ENCODE measurements at regions not wholly inside any gene's neighbourhood (a gene's known extent, or its start where the extent isn't known, plus 50 kb on each side); places are given as distances from the start of the nearest gene placed in this dataset.
"Not testable (repeated sequence)": the region's sequence is repeated elsewhere in the genome, so short reads cannot be mapped to it uniquely, and the experiment has no call there.

- Histone ChIP-seq H3K27ac (ENCODE audit: extremely low read depth, low read depth, low read length) (no peak overlapping the region), H3K36me3 (ENCODE audit: control insufficient read depth in 2 of 2, insufficient read depth in 1 of 2, low read length in 2 of 2) (no peaks in the 10 kb centered on the region), H3K4me1 (ENCODE audit: control insufficient read depth, insufficient read depth, low read length) (no peaks in the 10 kb centered on the region), H3K4me3 (ENCODE audit: low read depth, low read length) (no peak overlapping the region), H3K9me3 (ENCODE audit: control insufficient read depth, insufficient read depth, low read depth, low read length) (no peaks in the 10 kb centered on the region)
- TF ChIP-seq GLI4 (tag by site-specific recombination; IDR thresholded peaks at IDR 0.05): no peak
- no peak for TF ChIP-seq ZNF529 (tag by site-specific recombination; IDR thresholded peaks at IDR 0.05; ENCODE audit: insufficient replicate concordance)
- no peak for TF ChIP-seq ZNF623 (tag by site-specific recombination; IDR thresholded peaks at IDR 0.05)
- no peak for TF ChIP-seq ZNF501 (tag by site-specific recombination; IDR thresholded peaks at IDR 0.05)
- TF ChIP-seq ZNF274 (IDR thresholded peaks at IDR 0.05; ENCODE audit: low read length): no peak
- no peak for TF ChIP-seq ZNF274 (tag by site-specific recombination; IDR thresholded peaks at IDR 0.05; ENCODE audit: borderline replicate concordance)
- no peak for TF ChIP-seq ZXDB (tag by site-specific recombination; IDR thresholded peaks at IDR 0.05)
- no peak for TF ChIP-seq ZNF791 (tag by site-specific recombination; IDR thresholded peaks at IDR 0.05)
- no peak for TF ChIP-seq ZNF140 (tag by site-specific recombination; IDR thresholded peaks at IDR 0.05)
- no peak for TF ChIP-seq ZBTB21 (tag by site-specific recombination; IDR thresholded peaks at IDR 0.05)
- ChIA-PET POLR2A (no interaction called here), CTCF (no interaction called here)
Observed at GRCh38 chr13:44825953-44826352, 163.3 kb downstream of the NUFIP1 start.

- H3K4me1 ChIP-seq (ENCODE audit: control insufficient read depth, insufficient read depth, low read length); H3K36me3 ChIP-seq (ENCODE audit: control insufficient read depth in 2 of 2, insufficient read depth in 1 of 2, low read length in 2 of 2); H3K9me3 ChIP-seq (ENCODE audit: control insufficient read depth, insufficient read depth, low read depth, low read length); POLR2A ChIA-PET; H3K4me3 ChIP-seq (ENCODE audit: low read depth, low read length); H3K27ac ChIP-seq (ENCODE audit: extremely low read depth, low read depth, low read length): not testable (repeated sequence)
- CTCF ChIA-PET: interaction anchor here (0.6 kb wide), 1 partner anchor 485 kb away, joined by 4 read pairs; no protein-coding TSS in a partner anchor
- TF ChIP-seq ZNF292 (tag by site-specific recombination; IDR thresholded peaks at IDR 0.05; ENCODE audit: borderline replicate concordance, low read depth) (peak; percentile 65; the same call in 1 of the 2 replicates), ZNF18 (tag by site-specific recombination; IDR thresholded peaks at IDR 0.05) (0 out of 2 replicates have a peak, but pooled peaks have one; percentile 25), ZBTB8A (tag by site-specific recombination; IDR thresholded peaks at IDR 0.05) (peak; percentile 85), ZBTB1 (tag by site-specific recombination; IDR thresholded peaks at IDR 0.05) (peak; percentile 78; the same call in 1 of the 2 replicates), ZNF791 (tag by site-specific recombination; IDR thresholded peaks at IDR 0.05) (peak; percentile 45; the same call in 1 of the 2 replicates), ZNF623 (tag by site-specific recombination; IDR thresholded peaks at IDR 0.05) (peak; percentile 80), ZNF341 (tag by site-specific recombination; IDR thresholded peaks at IDR 0.05; ENCODE audit: low read depth) (peak; percentile 45; the same call in 1 of the 2 replicates), ZNF501 (tag by site-specific recombination; IDR thresholded peaks at IDR 0.05) (0 out of 2 replicates have a peak, but pooled peaks have one; percentile 46), ZNF426 (tag by site-specific recombination; IDR thresholded peaks at IDR 0.05) (peak; percentile 96), ZBTB21 (tag by site-specific recombination; IDR thresholded peaks at IDR 0.05) (peak; percentile 56; the same call in 1 of the 2 replicates), ZNF266 (tag by site-specific recombination; IDR thresholded peaks at IDR 0.05; ENCODE audit: low read depth) (peak; percentile 77; the same call in 1 of the 2 replicates), ZFP37 (tag by site-specific recombination; IDR thresholded peaks at IDR 0.05) (peak; percentile 64; the same call in 1 of the 2 replicates), ZNF510 (tag by site-specific recombination; IDR thresholded peaks at IDR 0.05; ENCODE audit: insufficient replicate concordance) (peak; percentile 94), ZNF555 (tag by site-specific recombination; conservative IDR thresholded peaks at IDR 0.05) (peak; percentile 90), AEBP2 (tag by site-specific recombination; IDR thresholded peaks at IDR 0.05; ENCODE audit: borderline replicate concordance) (peak; percentile 82; the same call in 1 of the 2 replicates)
- TF ChIP-seq, protein P1, sequence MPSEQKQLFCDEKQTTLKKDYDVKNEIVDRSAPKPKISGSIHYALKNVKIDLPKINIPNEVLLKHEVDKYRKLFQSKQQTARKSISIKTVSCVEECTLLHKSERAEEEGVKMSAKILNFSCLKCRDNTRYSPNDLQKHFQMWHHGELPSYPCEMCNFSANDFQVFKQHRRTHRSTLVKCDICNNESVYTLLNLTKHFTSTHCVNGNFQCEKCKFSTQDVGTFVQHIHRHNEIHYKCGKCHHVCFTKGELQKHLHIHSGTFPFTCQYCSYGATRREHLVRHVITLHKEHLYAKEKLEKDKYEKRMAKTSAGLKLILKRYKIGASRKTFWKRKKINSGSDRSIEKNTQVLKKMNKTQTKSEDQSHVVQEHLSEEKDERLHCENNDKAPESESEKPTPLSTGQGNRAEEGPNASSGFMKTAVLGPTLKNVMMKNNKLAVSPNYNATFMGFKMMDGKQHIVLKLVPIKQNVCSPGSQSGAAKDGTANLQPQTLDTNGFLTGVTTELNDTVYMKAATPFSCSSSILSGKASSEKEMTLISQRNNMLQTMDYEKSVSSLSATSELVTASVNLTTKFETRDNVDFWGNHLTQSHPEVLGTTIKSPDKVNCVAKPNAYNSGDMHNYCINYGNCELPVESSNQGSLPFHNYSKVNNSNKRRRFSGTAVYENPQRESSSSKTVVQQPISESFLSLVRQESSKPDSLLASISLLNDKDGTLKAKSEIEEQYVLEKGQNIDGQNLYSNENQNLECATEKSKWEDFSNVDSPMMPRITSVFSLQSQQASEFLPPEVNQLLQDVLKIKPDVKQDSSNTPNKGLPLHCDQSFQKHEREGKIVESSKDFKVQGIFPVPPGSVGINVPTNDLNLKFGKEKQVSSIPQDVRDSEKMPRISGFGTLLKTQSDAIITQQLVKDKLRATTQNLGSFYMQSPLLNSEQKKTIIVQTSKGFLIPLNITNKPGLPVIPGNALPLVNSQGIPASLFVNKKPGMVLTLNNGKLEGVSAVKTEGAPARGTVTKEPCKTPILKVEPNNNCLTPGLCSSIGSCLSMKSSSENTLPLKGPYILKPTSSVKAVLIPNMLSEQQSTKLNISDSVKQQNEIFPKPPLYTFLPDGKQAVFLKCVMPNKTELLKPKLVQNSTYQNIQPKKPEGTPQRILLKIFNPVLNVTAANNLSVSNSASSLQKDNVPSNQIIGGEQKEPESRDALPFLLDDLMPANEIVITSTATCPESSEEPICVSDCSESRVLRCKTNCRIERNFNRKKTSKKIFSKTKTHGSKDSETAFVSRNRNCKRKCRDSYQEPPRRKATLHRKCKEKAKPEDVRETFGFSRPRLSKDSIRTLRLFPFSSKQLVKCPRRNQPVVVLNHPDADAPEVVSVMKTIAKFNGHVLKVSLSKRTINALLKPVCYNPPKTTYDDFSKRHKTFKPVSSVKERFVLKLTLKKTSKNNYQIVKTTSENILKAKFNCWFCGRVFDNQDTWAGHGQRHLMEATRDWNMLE (tag by site-specific recombination; conservative IDR thresholded peaks at IDR 0.05; ENCODE audit: low read depth): peak; percentile 94
- TF ChIP-seq, protein P2, sequence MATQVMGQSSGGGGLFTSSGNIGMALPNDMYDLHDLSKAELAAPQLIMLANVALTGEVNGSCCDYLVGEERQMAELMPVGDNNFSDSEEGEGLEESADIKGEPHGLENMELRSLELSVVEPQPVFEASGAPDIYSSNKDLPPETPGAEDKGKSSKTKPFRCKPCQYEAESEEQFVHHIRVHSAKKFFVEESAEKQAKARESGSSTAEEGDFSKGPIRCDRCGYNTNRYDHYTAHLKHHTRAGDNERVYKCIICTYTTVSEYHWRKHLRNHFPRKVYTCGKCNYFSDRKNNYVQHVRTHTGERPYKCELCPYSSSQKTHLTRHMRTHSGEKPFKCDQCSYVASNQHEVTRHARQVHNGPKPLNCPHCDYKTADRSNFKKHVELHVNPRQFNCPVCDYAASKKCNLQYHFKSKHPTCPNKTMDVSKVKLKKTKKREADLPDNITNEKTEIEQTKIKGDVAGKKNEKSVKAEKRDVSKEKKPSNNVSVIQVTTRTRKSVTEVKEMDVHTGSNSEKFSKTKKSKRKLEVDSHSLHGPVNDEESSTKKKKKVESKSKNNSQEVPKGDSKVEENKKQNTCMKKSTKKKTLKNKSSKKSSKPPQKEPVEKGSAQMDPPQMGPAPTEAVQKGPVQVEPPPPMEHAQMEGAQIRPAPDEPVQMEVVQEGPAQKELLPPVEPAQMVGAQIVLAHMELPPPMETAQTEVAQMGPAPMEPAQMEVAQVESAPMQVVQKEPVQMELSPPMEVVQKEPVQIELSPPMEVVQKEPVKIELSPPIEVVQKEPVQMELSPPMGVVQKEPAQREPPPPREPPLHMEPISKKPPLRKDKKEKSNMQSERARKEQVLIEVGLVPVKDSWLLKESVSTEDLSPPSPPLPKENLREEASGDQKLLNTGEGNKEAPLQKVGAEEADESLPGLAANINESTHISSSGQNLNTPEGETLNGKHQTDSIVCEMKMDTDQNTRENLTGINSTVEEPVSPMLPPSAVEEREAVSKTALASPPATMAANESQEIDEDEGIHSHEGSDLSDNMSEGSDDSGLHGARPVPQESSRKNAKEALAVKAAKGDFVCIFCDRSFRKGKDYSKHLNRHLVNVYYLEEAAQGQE (tag by site-specific recombination; IDR thresholded peaks at IDR 0.05): peak; percentile 82
Observed at GRCh38 chr13:44823555-44823954, 165.7 kb downstream of the NUFIP1 start.
